C4-2B (cell line): ENCODE measurements at regions not wholly inside any gene's neighbourhood (a gene's known extent, or its start where the extent isn't known, plus 50 kb on each side); places are given as distances from the start of the nearest gene placed in this dataset.

ENCODE experiments used
- CTCF ChIP-seq: fragments of 450-650 bp; conservative IDR thresholded peaks from 2 replicates; pipeline ENCODE4 v1.5.1; 2017; ENCODE audit warnings: mild to moderate bottlenecking
- ZFX ChIP-seq: fragments of 450-650 bp; IDR thresholded peaks from 2 replicates; pipeline ENCODE4 v1.6.1; 2017

- TF ChIP-seq CTCF (no peak), ZFX (no peak)
Observed at GRCh38 chr5:87900419-87900818, 368.2 kb downstream of the TMEM161B start.
